ENCODE measurements at regions not wholly inside any gene's neighbourhood (a gene's known extent, or its start where the extent isn't known, plus 50 kb on each side); places are given as distances from the start of the nearest gene placed in this dataset.

GRCh38 chr9:134234687-134235359, 70.5 kb upstream of the RNU6ATAC start:
- no peak for TF ChIP-seq CTCF (IDR thresholded peaks at IDR 0.05)

- TF ChIP-seq CTCF (IDR thresholded peaks at IDR 0.05): no peak
Measured at GRCh38 chr9:134235366-134235765, 71.0 kb upstream of the RNU6ATAC start.

GRCh38 chr9:134236001-134236421, 71.6 kb upstream of the RNU6ATAC start:
- TF ChIP-seq CTCF (IDR thresholded peaks at IDR 0.05): no peak

DNA sequence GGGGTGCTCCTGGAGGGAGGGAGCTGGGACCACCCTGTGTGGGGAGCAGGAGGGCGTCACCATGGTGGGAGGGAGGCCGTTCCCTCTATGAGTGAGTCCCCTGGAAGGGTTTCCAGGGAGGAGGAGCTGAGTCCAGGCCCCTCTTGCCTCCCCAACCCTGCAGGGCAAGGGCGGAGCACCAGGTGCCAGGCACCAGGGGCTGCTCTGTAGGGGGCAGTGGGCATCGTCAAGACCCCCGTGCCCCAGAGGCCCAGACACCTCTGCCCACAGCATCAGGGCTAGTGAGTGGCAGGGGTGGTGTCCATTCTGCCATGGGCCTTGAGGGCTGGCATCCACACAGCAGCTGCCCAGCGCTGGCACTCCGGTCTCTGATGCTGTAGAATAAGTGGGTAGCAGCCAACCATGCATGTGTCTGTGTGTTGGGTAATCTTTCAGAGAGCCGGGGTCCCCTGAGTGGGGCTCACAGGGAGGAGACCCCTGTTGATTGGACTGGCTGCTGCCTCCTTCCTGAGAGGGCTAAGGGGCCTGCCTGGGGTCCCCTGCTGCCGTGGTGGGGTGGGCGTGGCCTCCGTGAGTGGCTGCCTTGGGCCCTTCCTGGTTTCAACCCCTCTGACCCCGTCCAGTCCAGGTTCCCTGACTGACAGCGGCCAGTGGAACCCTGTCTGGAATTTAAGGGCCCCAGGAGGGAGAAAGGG, 72.7 kb upstream of the RNU6ATAC start:
- TF ChIP-seq CTCF (IDR thresholded peaks at IDR 0.05): no peak

- no peak for TF ChIP-seq CTCF (IDR thresholded peaks at IDR 0.05)
Measured at GRCh38 chr9:134237630-134238265, 73.4 kb upstream of the RNU6ATAC start.

DNA sequence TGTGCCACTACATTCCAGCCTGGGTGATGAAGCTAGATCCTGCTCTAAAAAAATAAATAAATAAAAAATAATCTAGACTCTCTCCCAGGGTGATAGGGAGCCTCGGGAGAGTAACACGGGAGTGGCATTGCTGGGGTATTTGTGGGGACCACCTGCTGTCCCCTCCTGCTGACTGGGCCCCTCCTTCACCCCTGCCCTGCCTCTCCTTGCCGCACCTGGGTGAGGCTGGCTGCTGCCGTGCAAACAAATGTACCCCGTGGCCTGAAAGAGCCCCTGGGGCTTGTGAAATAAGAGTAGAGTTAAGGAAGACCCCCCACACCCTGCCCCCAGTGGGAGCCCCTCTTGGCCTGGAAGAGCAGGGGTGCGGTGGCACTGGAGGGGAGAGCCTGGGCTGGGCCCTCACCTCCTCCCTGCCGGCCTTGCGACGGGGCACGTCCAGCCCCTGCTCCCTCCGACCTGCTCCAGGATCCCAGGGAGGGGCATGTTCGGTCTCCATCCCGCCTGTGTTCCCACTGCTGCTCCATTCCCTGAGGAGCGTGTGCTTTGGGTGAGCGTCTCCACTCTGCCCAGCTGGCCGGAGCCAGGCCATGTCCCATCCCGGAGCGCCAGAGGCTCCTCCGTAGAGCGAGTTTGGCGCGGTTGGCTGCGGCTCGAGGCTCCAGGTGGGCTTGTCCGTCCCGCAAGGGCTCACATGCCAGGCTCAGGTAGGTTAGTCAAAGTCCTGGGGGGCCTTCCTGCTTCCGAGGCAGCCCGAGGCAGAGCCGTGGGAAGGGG, 75.0 kb upstream of the RNU6ATAC start:
- no peak for TF ChIP-seq CTCF (IDR thresholded peaks at IDR 0.05)

DNA sequence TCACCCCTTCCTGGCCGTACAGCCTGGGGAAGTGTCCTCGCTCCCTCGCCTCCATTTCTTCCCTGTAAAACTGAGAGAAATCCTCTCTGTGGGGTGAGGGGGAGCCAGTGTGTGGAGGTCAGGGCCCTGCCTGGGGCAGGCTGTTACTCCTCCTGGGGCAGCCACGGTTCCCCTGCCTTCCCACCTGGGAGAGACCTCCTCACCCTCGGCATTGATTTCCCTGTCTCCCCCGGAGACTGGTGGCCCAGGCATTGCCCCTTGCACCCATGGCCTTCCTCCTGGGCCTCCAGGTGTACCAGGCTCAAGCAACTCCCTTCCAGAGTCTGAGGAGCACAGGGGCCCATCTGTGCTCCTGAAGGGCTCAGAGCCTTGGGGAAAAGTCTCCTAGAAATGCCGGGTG, 75.6 kb upstream of the RNU6ATAC start:
- TF ChIP-seq CTCF (IDR thresholded peaks at IDR 0.05): no peak

All from LNCAP (cell line).